KMS-11 (cell line): ENCODE measurements at regions not wholly inside any gene's neighbourhood (a gene's known extent, or its start where the extent isn't known, plus 50 kb on each side); places are given as distances from the start of the nearest gene placed in this dataset.

ENCODE experiments used
- H2AFZ ChIP-seq: fragments of 200-600 bp; sonication (generic); 2 replicates; pipeline ENCODE4 v1.6.1; 2016; ENCODE audit warnings: antibody characterized with exemption, mixed run types, low read depth
- H3K27ac ChIP-seq: fragments of 200-600 bp; sonication (generic); 2 replicates; pipeline ENCODE4 v1.6.1; 2016; ENCODE audit warnings: mild to moderate bottlenecking, mixed run types
- H3K27me3 ChIP-seq: fragments of 200-600 bp; sonication (generic); 2 replicates; pipeline ENCODE4 v1.6.1; 2017; ENCODE audit warnings: mild to moderate bottlenecking, low read depth, mixed run types, moderate library complexity; ENCODE audit not compliant: insufficient read depth
- H3K36me3 ChIP-seq: fragments of 200-600 bp; sonication (generic); 2 replicates; pipeline ENCODE4 v1.6.1; 2017; ENCODE audit warnings: mild to moderate bottlenecking, mixed run types; ENCODE audit not compliant: insufficient read depth
- H3K4me1 ChIP-seq: fragments of 200-600 bp; sonication (generic); 2 replicates; pipeline ENCODE4 v1.6.1; 2016; ENCODE audit warnings: mild to moderate bottlenecking, low read depth, mixed run types; ENCODE audit not compliant: poor library complexity, severe bottlenecking
- H3K4me2 ChIP-seq: fragments of 200-600 bp; sonication (generic); 2 replicates; pipeline ENCODE4 v1.7.0; 2016; ENCODE audit warnings: mild to moderate bottlenecking, mixed run types
- H3K4me3 ChIP-seq: fragments of 200-600 bp; sonication (generic); IDR thresholded peaks from 2 replicates; pipeline ENCODE4 v1.6.1; 2017; ENCODE audit warnings: low read depth, low read length, mixed read lengths; ENCODE audit not compliant: insufficient read depth
- H3K79me2 ChIP-seq: fragments of 200-600 bp; sonication (generic); 2 replicates; pipeline ENCODE4 v1.6.1; 2016; ENCODE audit warnings: low read depth, mixed run types; ENCODE audit not compliant: insufficient read depth
- H3K9ac ChIP-seq: fragments of 200-600 bp; sonication (generic); 2 replicates; pipeline ENCODE4 v1.6.1; 2016; ENCODE audit warnings: mild to moderate bottlenecking, mixed run types
- H4K20me1 ChIP-seq: fragments of 200-600 bp; sonication (generic); 2 replicates; pipeline ENCODE4 v1.6.1; 2016; ENCODE audit warnings: mild to moderate bottlenecking, mixed run types; ENCODE audit not compliant: insufficient read depth
- TF ChIP-seq, protein P1 (sequence below): fragments of 200-600 bp; sonication (generic); conservative IDR thresholded peaks from 2 replicates; pipeline ENCODE4 v1.6.1; 2017; ENCODE audit warnings: low read depth, mild to moderate bottlenecking, antibody characterized with exemption, low read length, moderate library complexity, mixed read lengths

DNA sequence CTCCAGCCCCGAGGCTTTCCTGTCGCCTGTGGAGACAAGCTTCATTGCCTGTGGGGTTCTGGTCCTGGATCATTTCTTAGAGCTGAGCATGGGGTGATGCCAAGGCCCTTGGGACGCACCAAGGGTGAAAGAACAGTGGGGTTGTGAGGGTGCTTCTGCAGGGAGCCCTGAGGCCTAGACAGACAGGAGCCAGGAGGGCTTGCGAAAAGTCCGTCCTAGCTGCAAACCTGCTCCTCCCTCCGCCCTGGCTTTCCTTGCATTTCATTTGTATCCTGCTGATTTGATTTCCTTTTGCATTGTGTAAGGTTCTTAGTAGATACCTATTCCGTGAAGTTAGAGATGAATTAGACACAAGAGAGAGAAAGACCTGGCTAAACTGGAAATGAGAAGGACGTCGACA lies 286.9 kb upstream of the C2CD4B start:
- no peak overlapping the region for H2AFZ ChIP-seq
- TF ChIP-seq, protein P1, sequence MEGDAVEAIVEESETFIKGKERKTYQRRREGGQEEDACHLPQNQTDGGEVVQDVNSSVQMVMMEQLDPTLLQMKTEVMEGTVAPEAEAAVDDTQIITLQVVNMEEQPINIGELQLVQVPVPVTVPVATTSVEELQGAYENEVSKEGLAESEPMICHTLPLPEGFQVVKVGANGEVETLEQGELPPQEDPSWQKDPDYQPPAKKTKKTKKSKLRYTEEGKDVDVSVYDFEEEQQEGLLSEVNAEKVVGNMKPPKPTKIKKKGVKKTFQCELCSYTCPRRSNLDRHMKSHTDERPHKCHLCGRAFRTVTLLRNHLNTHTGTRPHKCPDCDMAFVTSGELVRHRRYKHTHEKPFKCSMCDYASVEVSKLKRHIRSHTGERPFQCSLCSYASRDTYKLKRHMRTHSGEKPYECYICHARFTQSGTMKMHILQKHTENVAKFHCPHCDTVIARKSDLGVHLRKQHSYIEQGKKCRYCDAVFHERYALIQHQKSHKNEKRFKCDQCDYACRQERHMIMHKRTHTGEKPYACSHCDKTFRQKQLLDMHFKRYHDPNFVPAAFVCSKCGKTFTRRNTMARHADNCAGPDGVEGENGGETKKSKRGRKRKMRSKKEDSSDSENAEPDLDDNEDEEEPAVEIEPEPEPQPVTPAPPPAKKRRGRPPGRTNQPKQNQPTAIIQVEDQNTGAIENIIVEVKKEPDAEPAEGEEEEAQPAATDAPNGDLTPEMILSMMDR: no peak
- H3K4me1 ChIP-seq: no peaks in the 10 kb centered on the region
- no peaks in the 10 kb centered on the region for H3K27me3 ChIP-seq
- H4K20me1 ChIP-seq: no peaks in the 10 kb centered on the region
- H3K27ac ChIP-seq: no peak overlapping the region
- H3K79me2 ChIP-seq: no peaks in the 10 kb centered on the region
- H3K36me3 ChIP-seq: no peaks in the 10 kb centered on the region
- H3K9ac ChIP-seq: no peak overlapping the region
- H3K4me2 ChIP-seq: no peak overlapping the region
- H3K4me3 ChIP-seq: no peak overlapping the region

DNA sequence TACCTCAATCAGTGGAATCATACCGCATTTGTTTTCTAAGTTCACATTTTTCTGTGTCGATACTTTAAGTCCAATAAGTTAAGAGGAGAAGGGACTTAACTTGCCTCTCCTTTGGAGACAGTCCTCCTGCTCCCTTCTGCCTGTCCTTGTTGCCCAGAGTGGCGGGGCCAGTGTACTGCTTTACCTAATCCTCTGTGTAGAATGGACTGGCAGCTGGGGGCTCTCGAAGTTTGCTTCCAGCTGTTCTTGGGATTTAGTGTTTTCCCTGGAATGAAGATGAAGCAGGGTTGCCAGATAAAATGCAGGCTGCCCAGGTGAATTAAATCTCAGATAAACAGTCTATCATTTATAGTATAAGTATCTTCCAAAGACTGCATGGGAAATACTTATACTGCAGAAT lies 287.6 kb upstream of the C2CD4B start:
- H3K79me2 ChIP-seq: no peaks in the 10 kb centered on the region
- no peak overlapping the region for H3K4me3 ChIP-seq
- H4K20me1 ChIP-seq: no peaks in the 10 kb centered on the region
- H3K36me3 ChIP-seq: no peaks in the 10 kb centered on the region
- TF ChIP-seq, protein P1: no peak
- no peak overlapping the region for H3K4me2 ChIP-seq
- no peak overlapping the region for H3K27ac ChIP-seq
- no peaks in the 10 kb centered on the region for H3K4me1 ChIP-seq
- no peaks in the 10 kb centered on the region for H3K27me3 ChIP-seq
- H2AFZ ChIP-seq: no peak overlapping the region
- no peak overlapping the region for H3K9ac ChIP-seq

DNA sequence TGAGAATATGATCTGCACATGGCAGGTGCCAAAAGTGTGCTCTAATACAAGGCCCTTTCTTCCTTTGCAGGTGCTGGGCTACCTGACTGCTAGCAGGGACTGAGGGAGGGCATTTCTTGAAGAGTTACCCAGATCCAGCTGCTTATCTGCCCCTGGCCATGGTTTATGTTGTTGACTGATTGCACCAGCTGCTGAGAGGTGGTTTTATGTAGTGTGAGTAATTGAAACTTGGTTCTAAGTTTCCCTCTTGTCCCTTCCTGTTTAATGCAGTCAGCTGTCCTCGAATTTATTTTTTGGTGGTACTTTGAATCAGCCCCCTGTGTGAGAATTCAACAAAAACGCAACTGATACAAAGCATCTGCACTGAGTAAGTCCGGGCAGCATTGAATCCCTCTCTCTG lies 288.3 kb upstream of the C2CD4B start:
- Histone ChIP-seq H3K4me1 (no peaks in the 10 kb centered on the region), H3K4me3 (no peak overlapping the region), H3K79me2 (no peaks in the 10 kb centered on the region), H3K27ac (no peak overlapping the region), H3K27me3 (no peaks in the 10 kb centered on the region), H2AFZ (no peak overlapping the region), H4K20me1 (no peaks in the 10 kb centered on the region), H3K9ac (no peak overlapping the region), H3K4me2 (no peak overlapping the region), H3K36me3 (no peaks in the 10 kb centered on the region)
- TF ChIP-seq, protein P1: no peak

DNA sequence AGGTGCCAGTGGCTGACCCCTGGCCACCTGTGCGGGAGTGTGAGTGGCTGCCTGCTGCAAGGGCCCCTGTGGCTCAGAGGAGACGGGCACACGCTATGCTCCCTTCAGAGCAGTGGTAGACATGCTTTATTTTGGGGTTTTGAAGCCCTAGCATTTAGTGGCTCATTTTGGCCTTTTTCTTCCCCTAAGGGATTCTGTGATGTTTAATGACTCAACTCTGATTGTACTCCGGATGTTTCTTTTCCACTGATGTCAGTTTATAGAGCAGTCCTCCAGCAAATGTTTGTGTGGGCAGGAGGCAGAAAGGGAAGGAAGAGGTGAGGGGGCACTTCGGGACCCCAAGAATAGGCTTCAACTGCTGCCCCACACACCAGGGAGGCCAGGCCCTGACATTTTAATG lies 288.9 kb upstream of the C2CD4B start:
- Histone ChIP-seq H4K20me1 (no peaks in the 10 kb centered on the region), H3K4me3 (no peak overlapping the region), H3K27ac (no peak overlapping the region)

More for the DNA sequence above, 288.9 kb upstream of the C2CD4B start:
- TF ChIP-seq, protein P1: no peak
- Histone ChIP-seq H3K27me3 (no peaks in the 10 kb centered on the region), H3K36me3 (no peaks in the 10 kb centered on the region), H3K9ac (no peak overlapping the region), H3K4me1 (no peaks in the 10 kb centered on the region), H2AFZ (no peak overlapping the region), H3K4me2 (no peak overlapping the region), H3K79me2 (no peaks in the 10 kb centered on the region)
